GM18507 (cell line): ENCODE measurements at regions not wholly inside any gene's neighbourhood (a gene's known extent, or its start where the extent isn't known, plus 50 kb on each side); places are given as distances from the start of the nearest gene placed in this dataset.

Experiments used
- DNase-seq: peaks from one replicate; pipeline ENCODE4 v3.0.0; 2011; ENCODE audit warnings: low read depth; ENCODE audit not compliant: insufficient read length; ENCODE audit errors: extremely low spot score
- FAIRE-seq: peaks from 2 replicates; lab custom pipeline; 2011; peaks lifted over from hg19 to GRCh38; lab: Jason Lieb, UNC

GRCh38 chr5:88502179-88503040 lies 233.8 kb upstream of the TMEM161B start:
- no peak for DNase-seq
- peak; percentile 50 for FAIRE-seq

DNA sequence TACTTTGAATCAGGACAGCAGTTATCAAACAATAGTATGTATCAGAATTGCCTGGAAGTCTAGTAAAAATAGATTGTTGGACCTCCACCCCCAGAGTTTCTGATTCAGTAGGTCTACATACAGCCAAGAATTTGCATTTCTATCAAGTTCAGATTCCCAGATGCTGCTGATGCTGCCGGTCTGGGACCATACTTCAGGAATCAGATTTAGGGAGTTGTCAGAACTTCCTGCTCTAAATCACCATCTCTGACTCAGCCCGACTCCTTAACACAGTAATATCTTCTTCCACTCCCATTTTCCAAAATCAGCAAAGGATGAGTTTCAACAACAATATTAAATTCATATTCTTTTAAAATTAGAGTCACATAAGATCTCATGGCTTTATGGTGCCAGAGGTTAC lies 227.2 kb upstream of the TMEM161B start:
- DNase-seq (no peak), FAIRE-seq (no peak)

DNA sequence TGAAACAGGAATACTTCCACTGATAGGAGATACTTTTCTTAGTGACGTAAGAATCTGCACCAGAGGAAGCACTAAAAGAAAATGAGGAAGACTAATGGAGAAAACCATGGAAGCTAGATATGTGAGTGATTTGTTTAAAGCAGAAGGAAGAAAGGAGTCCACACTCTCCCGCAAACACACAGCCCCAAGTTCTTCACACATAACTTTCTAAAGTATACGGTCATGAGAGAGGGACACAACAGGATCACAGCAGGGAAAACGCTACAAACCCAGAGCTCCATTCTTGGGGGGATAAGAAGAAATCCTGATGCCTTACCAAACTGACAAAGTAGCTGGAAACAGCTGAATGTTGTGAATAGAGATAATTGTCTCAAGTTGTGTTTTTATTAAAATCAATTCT lies 222.2 kb upstream of the TMEM161B start:
- DNase-seq (no peak), FAIRE-seq (no peak)

DNA sequence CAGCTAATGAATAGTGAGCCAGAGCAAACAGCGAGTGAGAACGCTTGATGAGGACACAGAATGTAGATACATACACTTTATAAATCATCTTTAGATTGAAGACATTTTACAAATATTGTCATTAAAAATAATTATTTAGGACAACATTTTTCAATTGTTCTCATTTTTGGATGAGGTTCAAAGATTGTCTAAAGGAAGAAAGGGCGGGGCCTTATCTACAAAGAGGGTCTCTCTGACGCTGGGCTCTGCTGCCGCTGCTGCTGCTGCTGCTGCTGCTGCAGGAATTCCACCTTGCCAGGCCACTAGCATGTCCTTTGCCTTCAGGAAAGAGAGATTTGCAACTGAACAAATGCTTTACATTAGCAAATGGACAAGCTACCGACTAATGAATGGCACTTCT lies 220.7 kb upstream of the TMEM161B start:
- no peak for FAIRE-seq
- DNase-seq, result no peak

DNA sequence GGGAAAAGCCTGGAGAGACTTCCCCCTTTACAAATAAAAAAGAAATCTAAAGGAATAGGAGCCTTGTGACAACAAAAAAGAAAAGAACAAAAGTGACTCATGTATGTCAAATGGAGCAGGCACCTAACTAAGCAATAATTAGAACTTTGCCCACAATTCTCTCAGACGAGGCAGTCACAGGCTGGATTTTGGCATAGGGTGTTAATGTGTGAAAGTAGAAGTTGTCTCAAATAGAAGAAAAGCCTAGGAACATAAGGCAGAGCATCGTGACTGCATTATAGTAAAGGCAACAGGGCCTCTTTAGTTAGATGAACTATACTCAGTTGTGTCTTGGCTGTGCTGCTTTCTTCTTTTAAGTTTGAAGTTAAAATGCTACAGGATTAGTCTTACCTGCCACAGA lies 219.9 kb upstream of the TMEM161B start:
- DNase-seq (no peak), FAIRE-seq (no peak)

GRCh38 chr5:88488130-88488529 lies 219.5 kb upstream of the TMEM161B start:
- FAIRE-seq (no peak), DNase-seq (no peak)

GRCh38 chr5:88487066-88487465 lies 218.4 kb upstream of the TMEM161B start:
- FAIRE-seq (no peak), DNase-seq (no peak)

DNA sequence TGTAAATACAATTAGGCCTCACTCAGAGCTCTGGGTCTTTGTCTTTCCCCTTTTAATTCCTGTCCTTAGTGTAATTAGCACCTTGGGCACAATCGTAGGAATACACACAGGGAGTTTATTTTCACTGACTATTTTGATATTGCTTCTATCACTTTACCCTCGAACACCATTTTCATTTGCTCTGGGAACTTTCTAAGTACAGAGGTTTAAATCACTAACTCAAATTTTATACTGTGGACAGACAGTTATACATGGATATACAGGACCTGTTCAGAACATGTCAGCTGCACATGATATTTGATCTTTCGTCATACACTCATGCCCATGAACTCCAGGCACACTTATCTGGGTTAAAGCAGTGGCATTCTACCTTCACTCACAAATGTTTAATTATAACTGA lies 217.8 kb upstream of the TMEM161B start:
- no peak for DNase-seq
- FAIRE-seq, result no peak

- FAIRE-seq (no peak), DNase-seq (no peak)
Observed at GRCh38 chr5:88485531-88485930, 216.9 kb upstream of the TMEM161B start.

- FAIRE-seq, result no peak
Observed at GRCh38 chr5:88483964-88484672, 215.5 kb upstream of the TMEM161B start.

DNA sequence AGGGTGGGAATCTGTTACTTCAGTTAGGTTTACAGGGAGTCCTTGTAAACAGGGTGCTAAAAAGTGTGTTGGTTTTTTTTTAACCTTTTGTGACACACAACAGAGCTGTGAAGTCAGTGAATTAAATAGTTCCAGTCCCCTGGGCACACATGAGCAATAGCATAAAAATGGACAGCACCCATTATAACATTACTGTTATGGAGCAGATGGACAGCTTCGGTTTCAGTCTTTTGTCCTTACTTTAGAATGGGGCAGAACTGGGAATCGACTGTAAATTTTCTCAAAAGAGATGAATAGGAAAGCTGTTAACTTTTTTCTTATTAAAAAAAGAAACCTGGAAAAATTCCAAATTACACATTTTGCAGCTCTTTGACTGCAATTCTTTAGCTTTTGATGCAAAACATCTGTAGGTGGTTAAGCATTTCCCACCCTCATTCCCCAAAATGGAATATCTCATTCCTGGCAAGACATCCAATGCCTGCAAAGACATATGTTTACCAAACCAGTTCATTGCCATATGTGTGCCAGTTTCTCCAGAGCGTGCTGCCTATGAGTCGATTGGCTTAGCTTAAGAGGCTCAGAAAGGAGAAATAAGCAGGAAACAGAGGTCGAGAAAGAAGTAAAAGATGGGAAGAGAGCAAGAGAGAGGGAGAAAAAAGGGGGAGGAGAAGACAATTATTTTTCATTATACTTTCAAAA lies 212.3 kb upstream of the TMEM161B start:
- DNase-seq, result no peak
- no peak for FAIRE-seq

More at GRCh38 chr5:88483964-88484672, 215.5 kb upstream of the TMEM161B start:
- no peak for DNase-seq

- no peak for DNase-seq
- FAIRE-seq, result no peak
Observed at GRCh38 chr5:88480245-88480644, 211.6 kb upstream of the TMEM161B start.

DNA sequence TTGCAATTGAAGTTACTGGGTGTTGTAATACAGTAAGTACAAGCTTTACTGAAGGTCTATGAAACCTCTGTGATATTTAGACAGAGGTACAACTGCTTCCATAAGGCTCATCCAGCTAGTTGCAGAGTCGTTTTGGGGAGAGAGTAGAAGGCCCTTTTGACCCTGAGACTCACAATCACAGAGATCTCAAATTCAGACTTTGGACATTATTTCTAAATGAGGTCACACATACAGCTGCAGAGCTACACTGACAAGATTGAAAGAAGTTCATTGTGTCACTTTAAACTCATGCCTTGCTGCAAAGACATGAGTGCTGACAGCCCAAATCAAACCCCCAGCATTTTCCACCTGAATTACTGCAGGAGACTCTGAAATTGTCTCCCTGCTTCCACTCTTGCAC lies 205.9 kb upstream of the TMEM161B start:
- FAIRE-seq (no peak), DNase-seq (no peak)

GRCh38 chr5:88470745-88471144 lies 202.1 kb upstream of the TMEM161B start:
- FAIRE-seq, result no peak
- no peak for DNase-seq

DNA sequence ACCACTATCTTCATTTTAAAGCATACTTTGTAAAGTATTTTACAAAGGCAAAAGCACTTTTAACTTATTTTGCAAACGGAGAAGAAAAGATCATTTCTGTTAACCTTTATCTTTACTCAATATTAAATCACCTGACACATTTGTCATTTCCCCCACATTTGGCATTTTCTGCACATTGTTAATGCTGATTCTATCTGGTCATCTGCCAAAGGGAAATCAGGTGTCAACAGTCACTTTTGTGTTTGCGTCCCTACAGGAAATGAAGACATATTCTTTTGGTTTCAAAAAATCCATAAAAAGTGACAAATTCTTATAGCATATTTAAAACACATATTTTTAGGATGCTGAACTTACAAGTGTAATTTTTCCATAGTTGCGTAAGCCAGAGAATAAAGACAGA lies 191.3 kb upstream of the TMEM161B start:
- DNase-seq, result no peak
- no peak for FAIRE-seq

DNA sequence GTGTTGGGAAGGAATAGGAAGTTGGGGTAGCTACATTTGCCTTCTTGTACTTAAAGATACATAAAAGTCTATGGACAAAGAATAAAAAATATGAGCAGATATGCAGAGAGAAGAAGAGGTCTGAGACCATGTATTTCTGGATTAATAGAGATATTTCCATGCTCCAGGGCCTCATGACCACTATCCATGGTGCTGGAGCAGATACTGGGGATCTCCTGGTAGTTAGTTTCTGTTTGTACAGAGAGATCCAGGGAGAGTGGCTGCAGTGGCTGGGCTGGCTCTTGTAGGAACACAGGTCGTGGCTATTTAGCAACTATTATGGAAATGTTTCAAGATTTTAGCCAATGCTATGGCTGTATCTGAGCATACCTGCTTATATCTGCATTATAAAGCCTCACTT lies 184.2 kb upstream of the TMEM161B start:
- DNase-seq (no peak), FAIRE-seq (no peak)

DNA sequence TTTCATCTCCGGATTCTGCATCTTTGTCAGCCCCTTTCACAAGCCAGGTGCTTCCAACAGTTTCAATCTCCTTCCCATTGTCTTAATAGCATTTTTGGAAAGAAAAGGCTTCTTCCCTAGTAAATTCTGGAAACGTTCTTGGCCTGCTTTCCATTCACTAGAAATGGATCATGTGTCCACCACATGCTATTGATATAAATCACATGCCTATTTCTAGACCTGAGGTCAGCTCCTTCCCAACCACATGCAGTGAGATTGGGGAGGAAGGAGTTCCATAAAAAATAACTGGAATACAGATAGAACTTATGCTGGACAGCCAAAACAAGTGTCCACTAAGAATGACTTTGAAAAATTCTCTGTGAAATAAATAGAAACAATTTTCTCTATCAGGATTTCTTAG lies 181.6 kb upstream of the TMEM161B start:
- DNase-seq (no peak), FAIRE-seq (no peak)

- FAIRE-seq (no peak), DNase-seq (no peak)
Observed at GRCh38 chr5:88438006-88438405, 169.4 kb upstream of the TMEM161B start.

DNA sequence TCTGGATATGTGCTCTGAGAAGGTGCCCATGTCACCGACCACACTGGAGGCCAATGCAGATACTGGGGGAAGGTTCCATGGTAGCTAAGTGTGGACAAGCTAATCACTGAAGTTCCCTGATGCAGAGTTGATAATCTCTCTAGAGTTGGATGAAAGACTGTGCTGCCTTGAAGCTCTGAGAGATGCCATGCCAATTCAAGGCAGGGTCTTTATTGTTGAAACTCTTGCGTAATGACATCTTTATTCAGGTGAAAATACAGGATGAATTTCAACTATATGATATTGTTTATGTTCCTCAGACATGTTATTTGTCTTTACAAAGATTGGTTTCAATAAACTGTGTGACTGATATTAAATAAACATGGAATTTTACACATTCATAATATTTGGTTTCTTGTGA lies 167.6 kb upstream of the TMEM161B start:
- DNase-seq, result no peak
- FAIRE-seq, result no peak

GRCh38 chr5:88428633-88429032 lies 160.0 kb upstream of the TMEM161B start:
- FAIRE-seq, result no peak
- DNase-seq, result no peak
